Breast epithelium (tissue), 4 donors: ENCODE measurements at regions not wholly inside any gene's neighbourhood (a gene's known extent, or its start where the extent isn't known, plus 50 kb on each side); places are given as distances from the start of the nearest gene placed in this dataset.
"Not testable (repeated sequence)": the region's sequence is repeated elsewhere in the genome, so short reads cannot be mapped to it uniquely, and the experiment has no call there.

Experiments
- DNase-seq, 2 donors: peaks; one replicate each; pipeline ENCODE4 v3.0.0-alpha.2; 2019; ENCODE audit warnings: low spot score in 2 of 2
- H3K27ac ChIP-seq, 2 donors: fragments of 200-600 bp; sonication (generic) in 1 of 2; one replicate each; pipeline ENCODE4 v1.5.1; 2016 to 2019; ENCODE audit warnings: mild to moderate bottlenecking in 1 of 2
- H3K27me3 ChIP-seq, 2 donors: fragments of 200-600 bp; sonication (generic) in 1 of 2; one replicate each; pipeline versions ENCODE4 v1.5.1 to v1.6.0; 2017 to 2019; ENCODE audit warnings: control low read depth in 1 of 2, mild to moderate bottlenecking in 1 of 2
- H3K36me3 ChIP-seq: fragments of 200-600 bp; one replicate; pipeline ENCODE4 v1.5.1; 2019
- H3K4me1 ChIP-seq, 2 donors: fragments of 200-600 bp; sonication (generic); one replicate each; pipeline ENCODE4 v1.5.1; 2016 to 2019; ENCODE audit warnings: control low read depth in 1 of 2
- H3K4me3 ChIP-seq, 3 donors: fragments of 200-600 bp; sonication (generic); 1 replicate in 2 of 3; 2 replicates in 1 of 3; pipeline ENCODE4 v1.5.1; 2016 to 2019; ENCODE audit warnings: mild to moderate bottlenecking in 3 of 3, moderate library complexity in 2 of 3
- H3K9me3 ChIP-seq, 2 donors: fragments of 200-600 bp; sonication (generic) in 1 of 2; one replicate each; pipeline ENCODE4 v1.5.1; 2016 to 2019; ENCODE audit warnings: control low read depth in 1 of 2
- POLR2A ChIP-seq: fragments of 450-650 bp; IDR thresholded peaks from one replicate; pipeline ENCODE4 v1.6.1; 2016; ENCODE audit warnings: antibody characterized with exemption, mild to moderate bottlenecking, moderate library complexity
- POLR2AphosphoS5 ChIP-seq, 3 donors: sonication (generic); formaldehyde crosslinking; IDR thresholded peaks; one replicate each; pipeline ENCODE4 v1.6.1; 2017; ENCODE audit warnings: antibody characterized with exemption in 3 of 3
- intact Hi-C: fragments of 100-400 bp; cut with DNase I; formaldehyde crosslinking; loops from one replicate; pipeline ENCODE4 v1.15.1; 2023; ENCODE audit warnings: low total_unique reads
- TF ChIP-seq, protein P1 (sequence below), 3 donors: fragments of 450-650 bp; IDR thresholded peaks; one replicate each; pipeline ENCODE4 v1.5.1; 2016 to 2017; ENCODE audit warnings: antibody characterized with exemption in 3 of 3, mild to moderate bottlenecking in 3 of 3, moderate library complexity in 3 of 3

- intact Hi-C loops, result no loop called here
- H3K27me3 ChIP-seq, result no peaks in the 10 kb centered on the region
- no peak for DNase-seq
- TF ChIP-seq POLR2A, result no peak
- TF ChIP-seq, protein P1, sequence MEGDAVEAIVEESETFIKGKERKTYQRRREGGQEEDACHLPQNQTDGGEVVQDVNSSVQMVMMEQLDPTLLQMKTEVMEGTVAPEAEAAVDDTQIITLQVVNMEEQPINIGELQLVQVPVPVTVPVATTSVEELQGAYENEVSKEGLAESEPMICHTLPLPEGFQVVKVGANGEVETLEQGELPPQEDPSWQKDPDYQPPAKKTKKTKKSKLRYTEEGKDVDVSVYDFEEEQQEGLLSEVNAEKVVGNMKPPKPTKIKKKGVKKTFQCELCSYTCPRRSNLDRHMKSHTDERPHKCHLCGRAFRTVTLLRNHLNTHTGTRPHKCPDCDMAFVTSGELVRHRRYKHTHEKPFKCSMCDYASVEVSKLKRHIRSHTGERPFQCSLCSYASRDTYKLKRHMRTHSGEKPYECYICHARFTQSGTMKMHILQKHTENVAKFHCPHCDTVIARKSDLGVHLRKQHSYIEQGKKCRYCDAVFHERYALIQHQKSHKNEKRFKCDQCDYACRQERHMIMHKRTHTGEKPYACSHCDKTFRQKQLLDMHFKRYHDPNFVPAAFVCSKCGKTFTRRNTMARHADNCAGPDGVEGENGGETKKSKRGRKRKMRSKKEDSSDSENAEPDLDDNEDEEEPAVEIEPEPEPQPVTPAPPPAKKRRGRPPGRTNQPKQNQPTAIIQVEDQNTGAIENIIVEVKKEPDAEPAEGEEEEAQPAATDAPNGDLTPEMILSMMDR (IDR thresholded peaks at IDR 0.05), result no peak
- TF ChIP-seq POLR2AphosphoS5 (IDR thresholded peaks at IDR 0.05), result no peak
- H3K27ac ChIP-seq, result no peak overlapping the region
- no peaks in the 10 kb centered on the region for H3K36me3 ChIP-seq
- H3K9me3 ChIP-seq, result peaks cover 0 to 6% of the 10 kb centered on the region in 2 donors
- H3K4me1 ChIP-seq, result no peaks in the 10 kb centered on the region
- H3K4me3 ChIP-seq, result no peak overlapping the region
Observed at GRCh38 chr6:165146456-165146855, 162.9 kb downstream of the C6orf118 start.

DNA sequence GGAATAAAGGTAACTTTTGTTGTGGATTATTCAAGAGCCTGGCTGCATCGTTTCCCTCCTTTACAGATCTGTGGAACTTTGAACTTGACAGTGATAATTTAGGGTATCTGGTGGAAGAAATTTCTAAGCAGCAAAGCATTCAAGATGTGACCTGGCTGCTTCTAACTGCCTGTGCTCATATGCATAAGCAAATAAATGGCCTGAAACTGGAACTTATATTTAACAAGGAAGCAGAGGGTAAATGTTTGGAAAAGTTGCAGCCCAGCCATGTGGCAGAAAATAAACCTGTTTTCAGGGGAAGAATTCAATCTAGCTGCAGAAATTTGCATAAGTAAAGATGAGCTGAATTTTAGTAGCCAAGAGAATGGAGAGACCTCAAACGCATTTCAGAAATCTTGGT, 173.5 kb downstream of the C6orf118 start:
- Histone ChIP-seq H3K4me1 (no peaks in the 10 kb centered on the region), H3K27me3 (no peaks in the 10 kb centered on the region), H3K27ac (no peak overlapping the region), H3K9me3 (peaks cover 16 to 17% of the 10 kb centered on the region in 2 donors), H3K36me3 (no peaks in the 10 kb centered on the region), H3K4me3 (no peak overlapping the region)
- no peak for DNase-seq
- no peak for TF ChIP-seq POLR2A
- TF ChIP-seq POLR2AphosphoS5 (IDR thresholded peaks at IDR 0.05), result no peak
- TF ChIP-seq, protein P1 (IDR thresholded peaks at IDR 0.05), result no peak
- intact Hi-C loops, result no loop called here

DNA sequence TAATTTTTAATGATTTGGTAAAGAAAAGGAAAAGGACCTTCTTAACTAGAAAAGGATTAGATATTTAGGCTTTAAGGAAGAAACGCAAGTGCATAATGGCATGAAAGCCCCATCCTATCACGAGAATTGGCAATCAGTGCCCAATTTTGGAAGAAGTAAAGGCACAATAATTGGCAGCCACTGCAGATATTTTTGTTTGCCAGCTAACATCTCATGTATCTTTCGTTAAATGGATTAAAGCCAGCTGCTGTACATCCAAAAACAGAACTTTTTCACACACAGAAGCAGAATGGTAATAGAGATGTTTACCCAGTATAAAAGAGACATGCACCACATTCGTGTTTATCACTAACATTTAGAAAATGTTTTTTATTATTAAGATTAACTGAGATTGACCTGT, 180.3 kb downstream of the C6orf118 start:
- DNase-seq, result no peak
- no peaks in the 10 kb centered on the region for H3K4me1 ChIP-seq
- H3K36me3 ChIP-seq, result no peaks in the 10 kb centered on the region
- H3K27ac ChIP-seq, result no peak overlapping the region
- no peaks in the 10 kb centered on the region for H3K27me3 ChIP-seq
- TF ChIP-seq POLR2AphosphoS5 (IDR thresholded peaks at IDR 0.05) (no peak), POLR2A (no peak)
- TF ChIP-seq, protein P1 (IDR thresholded peaks at IDR 0.05), result no peak
- H3K9me3 ChIP-seq, result peaks cover 0 to 3% of the 10 kb centered on the region in 2 donors
- intact Hi-C loops, result no loop called here
- no peak overlapping the region for H3K4me3 ChIP-seq

- not testable (repeated sequence) for H3K9me3 ChIP-seq, H3K4me3 ChIP-seq
Observed at GRCh38 chr6:165127743-165128142, 181.7 kb downstream of the C6orf118 start.

DNA sequence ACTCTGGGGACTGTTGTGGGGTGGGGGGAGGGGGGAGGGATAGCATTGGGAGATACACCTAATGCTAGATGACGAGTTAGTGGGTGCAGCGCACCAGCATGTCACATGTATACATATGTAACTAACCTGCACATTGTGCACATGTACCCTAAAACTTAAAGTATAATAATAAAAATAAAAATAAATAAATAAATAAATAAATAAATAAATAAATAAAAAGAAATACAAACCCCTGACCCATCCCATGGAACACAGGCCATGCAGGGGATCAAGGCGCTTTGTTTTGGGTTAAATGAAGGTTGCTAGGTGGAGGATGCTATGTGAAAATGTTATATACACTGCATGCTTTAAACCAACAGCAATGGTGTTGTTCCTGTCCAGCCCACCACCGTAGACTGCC, 184.7 kb downstream of the C6orf118 start:
- H3K4me3 ChIP-seq, H3K9me3 ChIP-seq, H3K27me3 ChIP-seq, H3K36me3 ChIP-seq, intact Hi-C loops, H3K4me1 ChIP-seq, H3K27ac ChIP-seq, DNase-seq: not testable (repeated sequence)

More at GRCh38 chr6:165127743-165128142, 181.7 kb downstream of the C6orf118 start:
- H3K27me3 ChIP-seq, intact Hi-C loops, H3K36me3 ChIP-seq, H3K4me1 ChIP-seq, DNase-seq, H3K27ac ChIP-seq: not testable (repeated sequence)

- DNase-seq, result no peak
- TF ChIP-seq POLR2A (no peak), POLR2AphosphoS5 (IDR thresholded peaks at IDR 0.05) (no peak)
- TF ChIP-seq, protein P1 (IDR thresholded peaks at IDR 0.05), result no peak
- no peaks in the 10 kb centered on the region for H3K36me3 ChIP-seq
- H3K27ac ChIP-seq, result no peak overlapping the region
- H3K9me3 ChIP-seq, result peaks cover 0 to 1% of the 10 kb centered on the region in 2 donors
- no peak overlapping the region for H3K4me3 ChIP-seq
- no peaks in the 10 kb centered on the region for H3K27me3 ChIP-seq
- no peaks in the 10 kb centered on the region for H3K4me1 ChIP-seq
- intact Hi-C loops, result no loop called here
Observed at GRCh38 chr6:165119231-165120020, 190.0 kb downstream of the C6orf118 start.
